Mammary epithelial cell (primary cell): ENCODE measurements at regions not wholly inside any gene's neighbourhood (a gene's known extent, or its start where the extent isn't known, plus 50 kb on each side); places are given as distances from the start of the nearest gene placed in this dataset.

Experiments
- CTCF ChIP-seq, 2 donors: IDR thresholded peaks in 1 of 2; conservative IDR thresholded peaks in 1 of 2; 2 replicates each; pipeline ENCODE4 v1.5.1; 2011 to 2012; ENCODE audit warnings: inconsistent platforms in 2 of 2, low read length in 2 of 2, mild to moderate bottlenecking in 2 of 2, control low read depth in 1 of 2, low read depth in 1 of 2; ENCODE audit not compliant: insufficient read depth in 1 of 2; ENCODE audit errors: extremely low read depth in 1 of 2
- EZH2 ChIP-seq: IDR thresholded peaks from 2 replicates; pipeline ENCODE4 v1.6.1; 2012; ENCODE audit warnings: low read length, inconsistent platforms, borderline replicate concordance

- TF ChIP-seq CTCF (conservative IDR thresholded peaks at IDR 0.05 in 1 of 2, IDR thresholded peaks at IDR 0.05 in 1 of 2; ENCODE audit: extremely low read depth in 1 of 2, insufficient read depth in 1 of 2, low read depth in 1 of 2, low read length in 2 of 2) = no peak
- no peak for TF ChIP-seq EZH2
Observed at GRCh38 chr2:187143537-187143936, 294.6 kb upstream of the ZSWIM2 start.
